AG08395 (cell line): ENCODE measurements at regions not wholly inside any gene's neighbourhood (a gene's known extent, or its start where the extent isn't known, plus 50 kb on each side); places are given as distances from the start of the nearest gene placed in this dataset.
"Not testable (repeated sequence)": the region's sequence is repeated elsewhere in the genome, so short reads cannot be mapped to it uniquely, and the experiment has no call there.

Experiments used
- DNase-seq: peaks from one replicate; pipeline ENCODE4 v3.0.0; 2012; ENCODE audit warnings: mixed read lengths, low spot score

GRCh38 chr7:124635416-124635815 lies 130.2 kb downstream of the GPR37 start:
- DNase-seq = no peak

GRCh38 chr7:124633740-124634139 lies 131.9 kb downstream of the GPR37 start:
- DNase-seq = no peak

- DNase-seq = no peak
Measured at GRCh38 chr7:124630395-124630794, 135.2 kb downstream of the GPR37 start.

DNA sequence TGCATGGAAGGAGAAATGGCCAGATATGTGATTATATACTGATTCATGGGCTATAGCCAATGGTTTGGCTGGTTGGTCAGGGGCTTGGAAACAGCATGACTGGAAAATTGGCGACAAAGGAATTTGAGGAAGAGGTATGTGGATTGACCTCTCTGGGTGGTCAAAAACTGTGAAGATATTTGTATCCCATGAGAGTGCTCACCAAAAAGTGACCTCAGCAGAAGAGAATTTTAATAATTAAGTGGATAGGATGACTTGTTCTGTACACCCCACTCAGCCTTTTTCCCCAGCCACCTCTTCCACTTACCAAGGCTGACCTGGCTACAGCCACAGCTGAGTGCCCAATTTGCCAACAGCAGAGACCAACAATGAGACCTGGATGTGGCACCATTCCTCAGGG lies 146.7 kb downstream of the GPR37 start:
- no peak for DNase-seq

GRCh38 chr7:124618051-124618450 lies 147.5 kb downstream of the GPR37 start:
- not testable (repeated sequence) for DNase-seq

GRCh38 chr7:124603066-124603465 lies 162.5 kb downstream of the GPR37 start:
- peak; percentile 35 for DNase-seq

GRCh38 chr7:124597509-124597908 lies 168.1 kb downstream of the GPR37 start:
- no peak for DNase-seq

GRCh38 chr7:124596881-124597280 lies 168.7 kb downstream of the GPR37 start:
- DNase-seq = no peak

GRCh38 chr7:124590814-124591213 lies 174.8 kb downstream of the GPR37 start:
- DNase-seq = no peak

DNA sequence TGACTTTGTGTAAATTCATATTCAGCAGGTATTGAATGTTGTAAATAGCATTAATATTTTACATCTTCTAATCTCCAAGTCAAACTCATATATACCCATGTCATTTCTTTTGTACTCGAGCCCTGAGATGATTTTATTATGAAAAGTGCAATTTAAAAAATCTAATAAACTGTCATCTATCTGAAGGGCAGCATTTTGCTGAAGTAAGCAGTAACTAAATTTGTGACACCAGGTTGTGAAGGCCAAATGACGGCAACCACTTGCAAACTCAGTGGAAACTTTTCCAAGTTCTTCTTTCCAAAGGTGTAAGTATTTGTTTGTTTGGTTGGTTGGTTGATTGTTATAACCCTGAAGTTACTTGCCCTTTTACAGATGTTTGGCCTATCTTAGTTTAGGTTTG lies 188.3 kb downstream of the GPR37 start:
- DNase-seq = no peak

- no peak for DNase-seq
Measured at GRCh38 chr7:124575176-124575575, 190.4 kb downstream of the GPR37 start.

DNA sequence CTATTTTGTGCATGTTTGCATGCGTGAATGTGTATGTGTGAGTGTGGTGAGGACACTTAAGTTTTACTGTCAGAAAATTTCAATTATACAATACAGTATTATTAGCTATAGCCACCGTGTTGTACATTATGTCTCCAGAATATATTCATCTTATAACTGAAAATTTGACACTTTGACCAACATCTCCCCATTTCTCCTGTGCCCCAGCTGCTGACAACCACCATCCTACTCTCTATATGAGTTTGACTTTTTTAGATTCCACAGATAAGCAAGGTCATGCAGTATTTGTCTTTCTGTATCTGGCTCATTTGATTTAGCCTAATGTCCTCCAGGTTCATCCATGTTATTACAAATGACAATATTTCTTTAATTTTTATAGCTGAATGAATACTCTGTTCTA lies 195.0 kb downstream of the GPR37 start:
- no peak for DNase-seq

- DNase-seq = peak; percentile 70
Measured at GRCh38 chr7:124566583-124566982, 199.0 kb downstream of the GPR37 start.

DNA sequence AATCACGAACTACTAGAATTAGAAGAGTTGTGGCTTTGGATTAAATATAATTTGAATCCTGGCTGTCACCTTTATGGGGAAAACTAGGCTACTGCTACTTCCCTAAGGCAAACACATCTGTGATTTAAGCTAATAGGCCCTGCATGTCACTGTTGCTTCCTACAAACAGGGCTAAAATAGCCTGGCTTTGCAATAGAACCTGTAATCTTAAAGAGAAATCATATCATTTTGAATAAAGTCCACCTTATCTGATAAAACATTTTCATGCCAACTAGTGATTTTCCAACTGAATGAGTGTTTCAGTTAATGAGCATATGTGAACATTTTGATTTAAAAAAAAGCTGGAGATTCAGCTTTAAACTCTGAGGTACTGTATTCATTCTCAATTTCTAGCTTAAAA lies 208.0 kb downstream of the GPR37 start:
- DNase-seq = no peak

GRCh38 chr7:124557101-124557500 lies 208.5 kb downstream of the GPR37 start:
- no peak for DNase-seq

DNA sequence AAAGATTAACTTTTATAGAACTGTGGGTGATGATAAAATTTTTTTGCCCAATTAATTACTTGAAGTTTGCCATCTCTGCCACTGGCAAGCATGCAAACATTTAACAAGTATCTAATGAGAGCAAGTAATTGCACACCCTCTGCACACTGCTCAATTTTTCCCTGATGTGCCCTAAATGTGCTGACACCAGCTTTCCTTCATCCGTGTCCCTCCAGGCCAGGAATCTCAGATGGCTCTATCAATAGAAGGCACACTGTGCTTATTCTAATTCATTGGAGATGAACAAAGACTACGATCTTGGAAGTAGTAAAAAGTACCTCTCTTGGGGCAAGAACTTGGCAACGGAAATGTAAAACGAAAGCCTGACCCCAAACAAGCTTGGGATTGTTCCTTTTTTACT lies 212.1 kb downstream of the GPR37 start:
- no peak for DNase-seq

DNA sequence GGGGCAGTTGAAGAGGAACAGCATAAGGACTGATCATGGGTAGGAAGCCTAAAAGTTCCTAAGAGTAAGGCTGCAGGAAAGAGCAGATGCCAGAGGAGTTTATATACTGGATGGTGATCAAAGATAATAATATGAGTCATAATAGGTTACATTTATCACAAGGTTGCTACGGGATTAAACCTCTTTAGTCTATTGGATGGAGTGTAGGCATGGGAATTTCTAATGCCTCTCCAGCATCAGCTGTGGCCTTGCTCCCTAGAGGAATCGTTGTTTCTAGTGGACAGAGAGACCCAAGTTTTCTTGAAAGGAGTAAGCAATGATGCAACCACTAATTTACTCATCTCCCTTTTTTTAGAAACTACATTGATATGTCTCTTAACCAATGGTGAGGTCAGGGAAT lies 213.4 kb downstream of the GPR37 start:
- DNase-seq = no peak

GRCh38 chr7:124550036-124550435 lies 215.6 kb downstream of the GPR37 start:
- DNase-seq = peak; percentile 35

DNA sequence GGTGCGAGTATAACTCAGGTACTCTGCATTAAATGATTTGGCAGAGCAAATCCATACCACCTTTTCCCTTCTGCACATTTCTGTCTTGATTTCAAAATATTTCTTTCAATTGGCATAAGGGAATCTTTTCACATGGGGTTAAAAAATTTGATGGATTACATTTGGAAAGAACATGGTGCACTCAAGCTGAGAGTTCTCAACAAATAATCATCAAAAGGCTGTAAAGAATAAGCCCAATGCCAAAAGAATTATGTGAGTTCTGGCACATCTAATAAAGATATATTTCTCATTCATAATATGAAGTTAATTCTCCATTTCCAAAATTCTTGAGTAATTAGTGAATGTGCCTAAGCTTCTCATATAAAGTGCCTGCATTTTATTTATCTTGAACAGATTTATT lies 223.1 kb downstream of the GPR37 start:
- DNase-seq = no peak

- DNase-seq = no peak
Measured at GRCh38 chr7:124536156-124536762, 229.3 kb downstream of the GPR37 start.

DNA sequence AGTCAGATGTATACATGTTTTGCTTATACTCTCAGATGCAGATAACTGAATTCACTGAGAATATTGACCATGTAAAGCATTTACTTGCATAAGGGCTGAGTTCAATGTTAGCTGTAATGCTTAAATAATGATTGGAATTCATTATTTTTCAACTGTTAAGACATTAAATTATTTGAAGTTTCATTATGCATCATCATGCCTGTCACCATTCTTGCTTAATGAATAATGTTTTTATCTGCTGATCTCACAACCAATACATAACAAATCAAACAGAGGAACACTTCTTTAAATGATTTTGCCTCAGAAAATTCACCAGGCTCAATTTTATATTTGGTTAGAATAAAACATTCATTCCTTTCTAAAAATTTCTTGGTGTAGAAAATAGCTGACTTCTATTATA lies 233.4 kb downstream of the GPR37 start:
- DNase-seq = peak; percentile 20

DNA sequence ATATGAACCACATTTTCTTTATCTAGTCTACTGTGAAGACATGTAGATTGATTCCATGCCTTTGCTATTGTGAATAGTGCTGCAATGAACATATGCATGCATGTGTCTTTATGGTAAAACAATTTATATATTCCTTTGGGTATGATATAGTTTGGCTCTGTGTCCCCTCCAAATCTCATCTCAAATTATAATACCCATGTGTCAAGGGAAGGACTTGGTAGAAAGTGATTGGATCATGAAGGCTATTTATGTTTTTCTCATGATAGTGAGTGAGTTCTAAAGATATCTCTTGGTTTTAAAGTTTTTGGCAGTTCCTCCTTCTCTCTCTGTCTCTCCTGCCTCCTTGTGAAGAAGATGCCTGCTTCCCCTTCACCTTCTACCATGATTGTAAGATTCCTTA lies 248.7 kb downstream of the GPR37 start:
- DNase-seq = no peak

GRCh38 chr7:124515106-124515830 lies 250.3 kb downstream of the GPR37 start:
- no peak for DNase-seq

GRCh38 chr7:124514471-124514870 lies 251.1 kb downstream of the GPR37 start:
- DNase-seq = no peak
